H1 (cell line): ENCODE measurements at regions not wholly inside any gene's neighbourhood (a gene's known extent, or its start where the extent isn't known, plus 50 kb on each side); places are given as distances from the start of the nearest gene placed in this dataset.

Source experiments
- POLR2AphosphoS5 ChIP-seq: IDR thresholded peaks from 2 replicates; pipeline ENCODE4 v1.6.1; 2011; ENCODE audit warnings: low read depth, low read length
- RAD21 ChIP-seq, 2 experiments: IDR thresholded peaks in 1 of 2; conservative IDR thresholded peaks in 1 of 2; 2 replicates each; pipeline ENCODE4 v1.6.1; 2011; ENCODE audit warnings: low read depth in 2 of 2, low read length in 2 of 2, improper control_type of control experiment in 1 of 2, inconsistent platforms in 1 of 2, mild to moderate bottlenecking in 1 of 2, moderate library complexity in 1 of 2
- RBBP5 ChIP-seq: IDR thresholded peaks from 2 replicates; pipeline ENCODE4 v1.7.1; 2012; ENCODE audit warnings: low read depth, mild to moderate bottlenecking, inconsistent platforms, low read length, moderate library complexity, borderline replicate concordance
- SIN3A ChIP-seq, 2 experiments: IDR thresholded peaks in 1 of 2; conservative IDR thresholded peaks in 1 of 2; 2 replicates each; pipeline ENCODE4 v1.6.1; 2011 to 2012; ENCODE audit warnings: low read length in 2 of 2, improper control_type of control experiment in 1 of 2, low read depth in 1 of 2, mild to moderate bottlenecking in 1 of 2
- TF ChIP-seq, protein P1 (sequence below), 3 experiments: IDR thresholded peaks; 1 replicate in 2 of 3; 2 replicates in 1 of 3; pipeline versions ENCODE4 v1.5.1 to v1.6.1; 2011; ENCODE audit warnings: low read length in 3 of 3, mild to moderate bottlenecking in 3 of 3, inconsistent platforms in 2 of 3, low read depth in 1 of 3, moderate library complexity in 1 of 3; ENCODE audit not compliant: insufficient read depth in 1 of 3; ENCODE audit errors: control extremely low read depth in 1 of 3
- TF ChIP-seq, protein P2 (sequence below): IDR thresholded peaks from 2 replicates; pipeline ENCODE4 v1.6.1; 2012; ENCODE audit warnings: inconsistent platforms

DNA sequence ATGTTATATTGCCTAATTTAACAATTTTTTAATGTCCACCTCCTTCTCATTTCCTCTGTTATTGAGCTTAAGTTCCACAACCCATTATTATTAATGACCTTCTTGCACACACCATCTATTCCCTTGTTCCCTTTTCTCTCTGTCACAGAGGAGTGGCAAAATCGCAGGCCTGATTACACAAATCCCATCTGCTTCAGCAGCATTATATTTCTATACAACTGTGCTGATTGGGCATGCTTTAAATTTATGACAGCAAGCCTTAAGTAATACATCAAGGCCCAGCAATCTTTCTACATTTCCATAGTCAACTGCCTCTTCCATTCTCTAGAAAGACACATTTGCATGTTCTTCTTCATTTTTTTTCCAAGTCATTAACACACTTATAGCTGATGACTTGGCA is 423.8 kb downstream of the PRDM5 start:
- TF ChIP-seq, protein P1, sequence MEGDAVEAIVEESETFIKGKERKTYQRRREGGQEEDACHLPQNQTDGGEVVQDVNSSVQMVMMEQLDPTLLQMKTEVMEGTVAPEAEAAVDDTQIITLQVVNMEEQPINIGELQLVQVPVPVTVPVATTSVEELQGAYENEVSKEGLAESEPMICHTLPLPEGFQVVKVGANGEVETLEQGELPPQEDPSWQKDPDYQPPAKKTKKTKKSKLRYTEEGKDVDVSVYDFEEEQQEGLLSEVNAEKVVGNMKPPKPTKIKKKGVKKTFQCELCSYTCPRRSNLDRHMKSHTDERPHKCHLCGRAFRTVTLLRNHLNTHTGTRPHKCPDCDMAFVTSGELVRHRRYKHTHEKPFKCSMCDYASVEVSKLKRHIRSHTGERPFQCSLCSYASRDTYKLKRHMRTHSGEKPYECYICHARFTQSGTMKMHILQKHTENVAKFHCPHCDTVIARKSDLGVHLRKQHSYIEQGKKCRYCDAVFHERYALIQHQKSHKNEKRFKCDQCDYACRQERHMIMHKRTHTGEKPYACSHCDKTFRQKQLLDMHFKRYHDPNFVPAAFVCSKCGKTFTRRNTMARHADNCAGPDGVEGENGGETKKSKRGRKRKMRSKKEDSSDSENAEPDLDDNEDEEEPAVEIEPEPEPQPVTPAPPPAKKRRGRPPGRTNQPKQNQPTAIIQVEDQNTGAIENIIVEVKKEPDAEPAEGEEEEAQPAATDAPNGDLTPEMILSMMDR (IDR thresholded peaks at IDR 0.05; ENCODE audit: control extremely low read depth in 1 of 3, insufficient read depth in 1 of 3, low read depth in 1 of 3, low read length in 3 of 3) = no peak
- TF ChIP-seq SIN3A (conservative IDR thresholded peaks at IDR 0.05 in 1 of 2, IDR thresholded peaks at IDR 0.05 in 1 of 2; ENCODE audit: low read depth in 1 of 2, low read length in 2 of 2) (no peak), RBBP5 (no peak), POLR2AphosphoS5 (no peak), RAD21 (IDR thresholded peaks at IDR 0.05 in 1 of 2, conservative IDR thresholded peaks at IDR 0.05 in 1 of 2; ENCODE audit: low read depth in 2 of 2, low read length in 2 of 2) (no peak)
- TF ChIP-seq, protein P2, sequence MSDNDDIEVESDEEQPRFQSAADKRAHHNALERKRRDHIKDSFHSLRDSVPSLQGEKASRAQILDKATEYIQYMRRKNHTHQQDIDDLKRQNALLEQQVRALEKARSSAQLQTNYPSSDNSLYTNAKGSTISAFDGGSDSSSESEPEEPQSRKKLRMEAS = no peak
